Activated CD4-positive, alpha-beta T cell treated with anti-CD3 and anti-CD28 coated beads for 36 hours (primary cell): ENCODE measurements at regions not wholly inside any gene's neighbourhood (a gene's known extent, or its start where the extent isn't known, plus 50 kb on each side); places are given as distances from the start of the nearest gene placed in this dataset.
"Not testable (repeated sequence)": the region's sequence is repeated elsewhere in the genome, so short reads cannot be mapped to it uniquely, and the experiment has no call there.

Source experiments
- ATAC-seq: fragments of 200-7000 bp; cut with Tn5 transposase; one replicate; pipeline ENCODE4 v1.10.0; 2021; ENCODE audit warnings: mild to moderate bottlenecking, moderate library complexity
- CTCF ChIA-PET: fragments of 350-600 bp; sonication (Branson Sonifier 250); formaldehyde crosslinking; loops from one replicate; lab custom pipeline; 2021; ENCODE audit warnings: antibody characterized with exemption; lab: Charles Lee
- POLR2A ChIA-PET: fragments of 350-600 bp; sonication (Branson Sonifier 250); formaldehyde crosslinking; loops from one replicate; lab custom pipeline; 2021; ENCODE audit warnings: antibody characterized with exemption, inconsistent platforms; lab: Charles Lee
- DNase-seq: peaks from one replicate; pipeline ENCODE4 v3.0.0-alpha.2; 2020
- H3K27ac Mint-ChIP-seq: one replicate; pipeline ENCODE4 v1.8.0; 2021; ENCODE audit warnings: mixed read lengths
- H3K27me3 Mint-ChIP-seq: one replicate; pipeline ENCODE4 v1.8.0; 2021; ENCODE audit warnings: mixed read lengths
- H3K36me3 Mint-ChIP-seq: one replicate; pipeline ENCODE4 v1.8.0; 2021; ENCODE audit warnings: low read depth, mixed read lengths
- H3K4me1 Mint-ChIP-seq: one replicate; pipeline ENCODE4 v1.8.0; 2021; ENCODE audit warnings: mixed read lengths
- H3K4me3 Mint-ChIP-seq: one replicate; pipeline ENCODE4 v1.8.0; 2021; ENCODE audit warnings: mild to moderate bottlenecking, moderate library complexity, mixed read lengths
- H3K9me3 Mint-ChIP-seq: one replicate; pipeline ENCODE4 v1.8.0; 2021; ENCODE audit warnings: low read depth, mixed read lengths
- intact Hi-C, 2 experiments: fragments of 100-400 bp; cut with DNase I in 1 of 2; cut with micrococcal nuclease in 1 of 2; formaldehyde crosslinking; loops; one replicate each; pipeline versions ENCODE4 v1.14.2 to v1.15.1; 2022 to 2024; cut with DNase I, micrococcal nuclease

GRCh38 chr9:108427751-108428150 lies 428.0 kb downstream of the ACTL7B start:
- H3K27me3 Mint-ChIP-seq, result no peaks in the 10 kb centered on the region
- H3K27ac Mint-ChIP-seq, result no peak overlapping the region
- ATAC-seq (no peak), DNase-seq (no peak)
- intact Hi-C loops, result no loop called here
- no peaks in the 10 kb centered on the region for H3K4me1 Mint-ChIP-seq
- CTCF ChIA-PET, result no interaction called here
- POLR2A ChIA-PET, result no interaction called here
- H3K9me3 Mint-ChIP-seq, result peaks cover 15% of the 10 kb centered on the region
- no peak overlapping the region for H3K4me3 Mint-ChIP-seq
- H3K36me3 Mint-ChIP-seq, result no peaks in the 10 kb centered on the region

- CTCF ChIA-PET, DNase-seq, ATAC-seq, H3K27ac Mint-ChIP-seq, H3K36me3 Mint-ChIP-seq, H3K4me3 Mint-ChIP-seq, POLR2A ChIA-PET, H3K27me3 Mint-ChIP-seq, intact Hi-C loops, H3K4me1 Mint-ChIP-seq: not testable (repeated sequence)
- H3K9me3 Mint-ChIP-seq, result peaks cover 15% of the 10 kb centered on the region
These were observed 429.3 kb downstream of the ACTL7B start for GRCh38 chr9:108426421-108426940.

DNA sequence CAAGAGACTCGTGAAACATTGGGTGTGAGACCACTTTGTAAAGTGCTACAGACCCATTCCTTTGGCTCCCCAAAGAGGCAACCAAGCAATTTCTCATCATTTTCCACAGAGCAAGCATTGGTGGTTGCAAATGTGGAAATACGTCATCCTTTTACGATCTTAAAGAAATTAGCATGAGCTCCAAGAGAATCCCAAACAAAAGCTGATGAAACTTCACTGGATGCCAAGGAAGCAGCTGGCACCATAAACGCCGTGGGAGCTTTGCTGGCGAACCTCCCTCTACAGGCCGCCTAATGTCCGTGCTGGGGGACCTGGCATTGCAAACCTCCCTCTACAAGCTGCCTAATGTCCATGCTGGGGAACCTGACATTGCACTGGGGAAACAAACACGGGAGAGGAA lies 432.4 kb downstream of the ACTL7B start:
- ChIA-PET CTCF (no interaction called here), POLR2A (no interaction called here)
- intact Hi-C loops, result no loop called here
- DNase-seq (no peak), ATAC-seq (no peak)
- H3K9me3 Mint-ChIP-seq, result peaks cover 8% of the 10 kb centered on the region
- no peaks in the 10 kb centered on the region for H3K36me3 Mint-ChIP-seq
- no peak overlapping the region for H3K4me3 Mint-ChIP-seq
- peaks cover 2% of the 10 kb centered on the region for H3K27me3 Mint-ChIP-seq
- H3K27ac Mint-ChIP-seq, result no peak overlapping the region
- H3K4me1 Mint-ChIP-seq, result no peaks in the 10 kb centered on the region

- Mint-ChIP-seq H3K4me3 (no peak overlapping the region), H3K4me1 (no peaks in the 10 kb centered on the region), H3K9me3 (peaks cover 5% of the 10 kb centered on the region), H3K36me3 (no peaks in the 10 kb centered on the region), H3K27me3 (peaks cover 2% of the 10 kb centered on the region), H3K27ac (no peak overlapping the region)
- DNase-seq (no peak), ATAC-seq (no peak)
- CTCF ChIA-PET, result no interaction called here
- POLR2A ChIA-PET, result no interaction called here
- intact Hi-C loops, result no loop called here
These were observed 436.4 kb downstream of the ACTL7B start for GRCh38 chr9:108419379-108419778.

- no peaks in the 10 kb centered on the region for H3K4me1 Mint-ChIP-seq
- peaks cover 3% of the 10 kb centered on the region for H3K9me3 Mint-ChIP-seq
- peaks cover 2% of the 10 kb centered on the region for H3K27me3 Mint-ChIP-seq
- H3K27ac Mint-ChIP-seq, result no peak overlapping the region
- CTCF ChIA-PET, result no interaction called here
- no peaks in the 10 kb centered on the region for H3K36me3 Mint-ChIP-seq
- DNase-seq, result no peak
- no peak for ATAC-seq
- intact Hi-C loops, result no loop called here
- POLR2A ChIA-PET, result no interaction called here
- H3K4me3 Mint-ChIP-seq, result no peak overlapping the region
These were observed 438.1 kb downstream of the ACTL7B start for GRCh38 chr9:108417726-108418125.

GRCh38 chr9:108417312-108417711 lies 438.5 kb downstream of the ACTL7B start:
- POLR2A ChIA-PET, result no interaction called here
- intact Hi-C loops, result no loop called here
- no peak for ATAC-seq
- H3K9me3 Mint-ChIP-seq, result peaks cover 3% of the 10 kb centered on the region
- no peaks in the 10 kb centered on the region for H3K36me3 Mint-ChIP-seq
- peaks cover 2% of the 10 kb centered on the region for H3K27me3 Mint-ChIP-seq
- no peak for DNase-seq
- no peak overlapping the region for H3K4me3 Mint-ChIP-seq
- CTCF ChIA-PET, result no interaction called here
- H3K27ac Mint-ChIP-seq, result no peak overlapping the region
- no peaks in the 10 kb centered on the region for H3K4me1 Mint-ChIP-seq

- Mint-ChIP-seq H3K4me1 (no peaks in the 10 kb centered on the region), H3K4me3 (no peak overlapping the region), H3K27me3 (peaks cover 2% of the 10 kb centered on the region), H3K27ac (no peak overlapping the region), H3K36me3 (no peaks in the 10 kb centered on the region), H3K9me3 (peaks cover 3% of the 10 kb centered on the region)
- POLR2A ChIA-PET, result no interaction called here
- ATAC-seq (no peak), DNase-seq (no peak)
- CTCF ChIA-PET, result interaction anchor here (0.8 kb wide), 1 partner anchor 376 kb away, joined by 4 read pairs; no protein-coding TSS in a partner anchor
- intact Hi-C loops, result no loop called here
These were observed 439.5 kb downstream of the ACTL7B start for GRCh38 chr9:108416324-108416723.

GRCh38 chr9:108413809-108414208 lies 442.0 kb downstream of the ACTL7B start:
- ATAC-seq, result no peak
- DNase-seq, result no peak
- Mint-ChIP-seq H3K27me3 (no peaks in the 10 kb centered on the region), H3K4me3 (no peak overlapping the region), H3K4me1 (no peaks in the 10 kb centered on the region), H3K36me3 (no peaks in the 10 kb centered on the region), H3K9me3 (no peaks in the 10 kb centered on the region), H3K27ac (no peak overlapping the region)
- ChIA-PET POLR2A (no interaction called here), CTCF (interaction anchor here (0.7 kb wide), 1 partner anchor 676 kb away, joined by 3 read pairs; no protein-coding TSS in a partner anchor)
- intact Hi-C loops, result no loop called here

DNA sequence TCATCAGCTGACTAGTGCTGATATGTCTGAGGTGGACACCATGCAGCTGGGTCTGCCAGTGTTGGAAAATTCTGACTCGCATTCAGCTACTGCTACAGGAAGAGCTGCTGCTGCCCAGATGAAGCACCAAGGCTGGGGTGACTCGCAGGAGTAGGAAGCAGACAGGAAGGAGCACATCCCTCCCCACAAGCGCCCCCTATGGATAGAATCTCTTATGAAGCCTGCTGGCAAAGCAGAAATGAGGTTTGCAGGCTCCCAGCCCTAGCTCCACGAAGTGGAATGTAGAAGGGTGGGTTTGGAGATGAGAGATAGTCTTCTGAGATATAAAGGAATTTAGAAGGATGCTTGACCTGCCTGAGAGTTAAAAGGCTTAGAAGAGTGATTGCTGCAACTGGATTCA lies 443.0 kb downstream of the ACTL7B start:
- Mint-ChIP-seq H3K4me3 (no peak overlapping the region), H3K36me3 (no peaks in the 10 kb centered on the region), H3K4me1 (no peaks in the 10 kb centered on the region), H3K27ac (no peak overlapping the region), H3K9me3 (no peaks in the 10 kb centered on the region), H3K27me3 (no peaks in the 10 kb centered on the region)
- DNase-seq (peak; percentile 11), ATAC-seq (no peak)
- ChIA-PET CTCF (interaction anchor here (0.9 kb wide), 1 partner anchor 41 kb away, joined by 4 read pairs; no protein-coding TSS in a partner anchor), POLR2A (no interaction called here)
- intact Hi-C loops, result no loop called here

DNA sequence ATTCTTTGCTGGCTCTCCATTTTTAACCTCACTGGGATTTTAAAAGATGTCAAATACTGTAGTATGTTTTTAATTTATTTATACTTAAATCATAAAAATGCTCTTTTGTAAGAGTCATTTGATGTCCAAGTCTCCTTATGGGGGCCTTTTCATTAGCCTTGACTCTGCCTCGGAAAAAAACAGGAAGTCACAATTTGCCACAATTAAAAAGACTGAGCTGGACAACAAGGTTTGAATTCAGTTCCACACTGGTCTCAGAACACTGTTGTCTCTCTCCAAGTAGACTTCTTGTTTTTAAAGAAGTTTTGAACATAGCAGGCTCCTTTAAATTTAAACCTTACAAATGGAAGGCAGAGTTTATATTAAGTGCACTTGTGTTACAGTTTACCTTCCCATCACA lies 444.2 kb downstream of the ACTL7B start:
- no peaks in the 10 kb centered on the region for H3K9me3 Mint-ChIP-seq
- DNase-seq (no peak), ATAC-seq (no peak)
- H3K27ac Mint-ChIP-seq, result no peak overlapping the region
- H3K27me3 Mint-ChIP-seq, result no peaks in the 10 kb centered on the region
- CTCF ChIA-PET, result no interaction called here
- H3K4me3 Mint-ChIP-seq, result no peak overlapping the region
- H3K4me1 Mint-ChIP-seq, result no peaks in the 10 kb centered on the region
- POLR2A ChIA-PET, result no interaction called here
- intact Hi-C loops, result no loop called here
- no peaks in the 10 kb centered on the region for H3K36me3 Mint-ChIP-seq

DNA sequence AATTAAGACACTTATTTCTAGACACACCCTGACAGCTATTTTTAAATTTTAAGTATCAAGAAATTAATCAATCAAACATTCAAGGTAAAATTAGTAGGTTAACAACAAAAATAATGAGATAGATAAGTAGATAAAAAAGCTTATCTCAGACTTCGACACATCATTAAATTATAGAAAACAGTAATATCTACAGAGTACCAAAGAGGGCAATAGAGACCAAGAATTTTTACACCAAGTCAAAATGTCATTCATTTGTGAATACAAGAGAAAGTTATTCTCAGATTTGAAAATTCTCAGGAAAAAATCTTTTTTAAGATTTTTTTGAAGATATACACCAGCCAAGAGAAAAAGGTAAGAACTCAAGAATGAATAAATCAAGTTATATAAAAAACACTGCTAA lies 445.6 kb downstream of the ACTL7B start:
- H3K27me3 Mint-ChIP-seq, result no peaks in the 10 kb centered on the region
- no peak for ATAC-seq

GRCh38 chr9:108400297-108400696 lies 455.5 kb downstream of the ACTL7B start:
- no peaks in the 10 kb centered on the region for H3K27me3 Mint-ChIP-seq
- no peaks in the 10 kb centered on the region for H3K9me3 Mint-ChIP-seq
- no peak overlapping the region for H3K4me3 Mint-ChIP-seq
- DNase-seq (no peak), ATAC-seq (no peak)
- POLR2A ChIA-PET, result no interaction called here
- no peaks in the 10 kb centered on the region for H3K36me3 Mint-ChIP-seq
- intact Hi-C loops, result no loop called here
- H3K4me1 Mint-ChIP-seq, result no peaks in the 10 kb centered on the region
- H3K27ac Mint-ChIP-seq, result no peak overlapping the region
- CTCF ChIA-PET, result no interaction called here

More for the DNA sequence above, 445.6 kb downstream of the ACTL7B start:
- no peaks in the 10 kb centered on the region for H3K4me1 Mint-ChIP-seq
- H3K36me3 Mint-ChIP-seq, result no peaks in the 10 kb centered on the region
- intact Hi-C loops, result no loop called here
- H3K27ac Mint-ChIP-seq, result no peak overlapping the region
- ChIA-PET CTCF (no interaction called here), POLR2A (no interaction called here)
- no peaks in the 10 kb centered on the region for H3K9me3 Mint-ChIP-seq
- DNase-seq, result no peak
- no peak overlapping the region for H3K4me3 Mint-ChIP-seq
